ENCODE measurements at regions not wholly inside any gene's neighbourhood (a gene's known extent, or its start where the extent isn't known, plus 50 kb on each side); places are given as distances from the start of the nearest gene placed in this dataset.
"Not testable (repeated sequence)": the region's sequence is repeated elsewhere in the genome, so short reads cannot be mapped to it uniquely, and the experiment has no call there.

DNA sequence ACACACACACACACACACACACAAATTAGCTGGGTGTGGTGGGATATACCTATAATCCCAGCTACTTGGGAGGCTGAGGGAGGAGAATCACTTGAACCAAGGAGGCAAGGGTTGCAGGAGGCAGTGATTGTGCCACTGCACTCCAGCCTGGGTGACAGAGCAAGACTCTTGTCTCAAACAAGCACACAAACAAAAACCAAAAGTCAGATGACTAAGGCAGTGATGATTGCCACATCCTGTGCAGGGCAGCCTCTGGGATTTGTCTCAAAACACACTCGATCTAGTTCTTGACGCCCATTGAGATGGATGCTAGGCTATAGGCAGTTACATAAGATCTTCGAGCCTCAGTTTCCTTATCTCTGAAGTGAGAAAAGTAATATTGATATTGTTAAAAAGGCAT lies 183.1 kb upstream of the NOTCH2NLA start:
- TF ChIP-seq, protein P1, sequence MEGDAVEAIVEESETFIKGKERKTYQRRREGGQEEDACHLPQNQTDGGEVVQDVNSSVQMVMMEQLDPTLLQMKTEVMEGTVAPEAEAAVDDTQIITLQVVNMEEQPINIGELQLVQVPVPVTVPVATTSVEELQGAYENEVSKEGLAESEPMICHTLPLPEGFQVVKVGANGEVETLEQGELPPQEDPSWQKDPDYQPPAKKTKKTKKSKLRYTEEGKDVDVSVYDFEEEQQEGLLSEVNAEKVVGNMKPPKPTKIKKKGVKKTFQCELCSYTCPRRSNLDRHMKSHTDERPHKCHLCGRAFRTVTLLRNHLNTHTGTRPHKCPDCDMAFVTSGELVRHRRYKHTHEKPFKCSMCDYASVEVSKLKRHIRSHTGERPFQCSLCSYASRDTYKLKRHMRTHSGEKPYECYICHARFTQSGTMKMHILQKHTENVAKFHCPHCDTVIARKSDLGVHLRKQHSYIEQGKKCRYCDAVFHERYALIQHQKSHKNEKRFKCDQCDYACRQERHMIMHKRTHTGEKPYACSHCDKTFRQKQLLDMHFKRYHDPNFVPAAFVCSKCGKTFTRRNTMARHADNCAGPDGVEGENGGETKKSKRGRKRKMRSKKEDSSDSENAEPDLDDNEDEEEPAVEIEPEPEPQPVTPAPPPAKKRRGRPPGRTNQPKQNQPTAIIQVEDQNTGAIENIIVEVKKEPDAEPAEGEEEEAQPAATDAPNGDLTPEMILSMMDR (IDR thresholded peaks at IDR 0.05) = not testable (repeated sequence)
- not testable (repeated sequence) for TF ChIP-seq POLR2A (IDR thresholded peaks at IDR 0.05)
